HG02981 (cell line): ENCODE measurements at regions not wholly inside any gene's neighbourhood (a gene's known extent, or its start where the extent isn't known, plus 50 kb on each side); places are given as distances from the start of the nearest gene placed in this dataset.
"Not testable (repeated sequence)": the region's sequence is repeated elsewhere in the genome, so short reads cannot be mapped to it uniquely, and the experiment has no call there.

ENCODE experiments used
- ATAC-seq: cut with Tn5 transposase; IDR thresholded peaks from one replicate; pipeline ENCODE4 v1.9.1; 2021; ENCODE audit warnings: mild to moderate bottlenecking, moderate library complexity; ENCODE audit not compliant: unreplicated experiment

- ATAC-seq, result no peak
Measured at GRCh38 chr1:105072850-105073249, 1323.2 kb downstream of the AMY1C start.

- no peak for ATAC-seq
Measured at GRCh38 chr1:105073660-105074059, 1324.0 kb downstream of the AMY1C start.

DNA sequence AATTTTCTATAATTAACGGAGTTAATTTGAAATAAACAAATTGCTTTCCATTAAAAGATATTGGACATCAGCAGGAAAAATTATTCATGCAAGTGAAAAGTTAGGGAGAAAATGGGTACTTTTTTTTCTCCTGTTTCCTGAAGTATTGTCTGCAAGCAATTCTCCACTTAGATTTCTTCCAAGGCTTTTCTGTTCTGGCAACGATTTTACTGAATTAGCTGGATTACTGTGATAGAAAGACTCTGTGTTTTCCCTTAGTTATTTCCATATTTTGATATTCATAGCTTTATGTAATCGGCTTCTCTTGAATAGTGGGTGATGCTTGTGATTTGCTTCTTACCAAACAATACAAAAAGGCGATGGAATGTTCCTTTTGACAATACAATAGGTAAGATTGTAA is 1333.9 kb downstream of the AMY1C start:
- no peak for ATAC-seq

GRCh38 chr1:105087506-105087905 is 1337.8 kb downstream of the AMY1C start:
- no peak for ATAC-seq

DNA sequence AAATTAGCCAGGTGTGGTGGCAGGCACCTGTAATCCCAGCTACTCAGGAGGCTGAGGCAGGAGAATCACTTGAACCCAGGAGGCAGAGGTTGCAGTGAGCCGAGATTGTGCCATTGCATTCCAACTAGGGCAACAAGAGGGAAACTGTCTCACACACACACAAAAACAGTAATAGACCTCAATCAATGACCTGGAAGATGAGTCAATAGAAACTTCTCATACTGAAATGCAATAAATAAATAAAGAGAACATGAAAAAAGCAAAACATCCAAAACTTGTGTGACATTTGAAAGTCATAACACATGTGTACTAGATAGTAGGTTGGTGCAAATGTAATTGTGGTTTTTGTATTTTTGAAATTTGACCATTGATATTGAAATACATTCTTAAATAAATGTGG is 1338.5 kb downstream of the AMY1C start:
- no peak for ATAC-seq

DNA sequence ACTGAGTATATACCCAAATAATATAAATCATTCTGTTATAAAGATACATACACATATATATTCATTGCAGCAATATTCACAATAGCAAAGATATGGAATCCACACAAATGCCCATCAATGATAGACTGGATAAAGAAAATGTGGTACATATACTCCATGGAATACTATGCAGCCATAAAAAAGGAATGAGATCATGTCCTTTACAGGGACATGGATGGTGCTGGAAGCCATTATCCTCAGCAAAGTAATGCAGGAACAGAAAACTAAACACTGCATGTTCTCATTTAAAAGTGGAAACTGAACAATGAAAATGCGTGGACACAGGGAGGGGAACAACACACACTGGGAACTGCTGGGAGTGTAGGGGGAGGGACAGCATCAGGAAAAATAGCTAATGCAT is 1344.2 kb downstream of the AMY1C start:
- ATAC-seq, result not testable (repeated sequence)

- ATAC-seq, result no peak
Measured at GRCh38 chr1:105100102-105100501, 1350.4 kb downstream of the AMY1C start.

DNA sequence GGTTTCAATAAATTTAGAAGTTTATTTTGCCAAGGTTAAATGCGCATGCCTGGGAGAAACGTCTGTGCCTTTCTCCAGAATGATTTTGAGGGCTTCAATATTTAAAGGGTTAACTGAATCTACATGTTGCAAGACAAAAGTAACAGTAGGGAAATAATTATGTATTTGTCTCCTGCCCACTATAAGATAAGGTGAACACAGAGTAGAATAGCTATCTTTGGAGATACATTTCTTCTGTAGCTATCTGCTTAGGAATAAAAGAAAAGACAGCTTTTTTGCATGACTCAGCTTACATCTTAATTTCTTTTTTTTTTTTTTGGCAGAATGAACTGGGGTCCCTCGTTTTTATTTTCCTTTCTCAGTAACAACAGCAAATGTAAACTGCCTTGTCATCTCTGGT is 1351.6 kb downstream of the AMY1C start:
- ATAC-seq, result no peak

DNA sequence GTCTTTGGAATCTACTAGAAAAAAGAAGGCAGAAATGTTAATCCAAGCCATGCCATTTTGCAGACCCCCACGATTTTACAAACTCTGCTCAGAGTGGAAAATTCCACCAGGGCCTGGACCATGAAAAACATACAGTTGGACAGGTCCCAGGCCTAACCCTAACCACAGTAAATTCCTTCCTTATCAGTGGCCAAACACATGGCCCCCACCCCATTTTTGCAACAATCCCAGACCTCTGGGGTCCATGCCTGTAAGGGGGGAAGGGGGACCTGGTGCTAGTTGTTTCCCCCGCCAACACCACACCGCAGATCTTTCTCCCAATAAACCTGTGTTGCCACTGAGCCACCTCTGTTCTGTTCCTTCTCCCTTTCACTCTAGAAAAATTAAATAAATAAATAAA is 1352.7 kb downstream of the AMY1C start:
- ATAC-seq, result no peak

DNA sequence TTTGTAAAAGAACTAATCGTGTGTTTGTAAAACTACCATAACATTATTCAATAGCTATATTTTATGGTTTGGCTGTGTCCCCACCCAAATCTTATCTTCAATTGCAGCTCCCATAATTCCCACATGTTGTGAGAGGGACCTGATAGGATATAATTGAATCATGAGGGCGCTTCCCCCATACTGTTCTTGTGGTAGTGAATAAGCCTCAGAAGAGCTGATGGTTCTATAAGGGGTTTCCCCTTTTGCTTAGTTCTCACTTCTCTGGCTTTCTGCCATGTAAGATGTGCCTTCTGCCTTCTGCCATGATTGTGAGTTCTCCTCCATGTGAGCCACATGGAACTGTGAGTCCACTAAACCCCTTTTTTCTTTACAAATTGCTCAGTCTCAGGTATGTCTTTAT is 1372.3 kb downstream of the AMY1C start:
- ATAC-seq, result no peak

GRCh38 chr1:105137543-105138457 is 1388.1 kb downstream of the AMY1C start:
- ATAC-seq, result no peak

GRCh38 chr1:105138458-105138893 is 1388.8 kb downstream of the AMY1C start:
- no peak for ATAC-seq

- ATAC-seq, result no peak
Measured at GRCh38 chr1:105172788-105173187, 1423.1 kb downstream of the AMY1C start.

DNA sequence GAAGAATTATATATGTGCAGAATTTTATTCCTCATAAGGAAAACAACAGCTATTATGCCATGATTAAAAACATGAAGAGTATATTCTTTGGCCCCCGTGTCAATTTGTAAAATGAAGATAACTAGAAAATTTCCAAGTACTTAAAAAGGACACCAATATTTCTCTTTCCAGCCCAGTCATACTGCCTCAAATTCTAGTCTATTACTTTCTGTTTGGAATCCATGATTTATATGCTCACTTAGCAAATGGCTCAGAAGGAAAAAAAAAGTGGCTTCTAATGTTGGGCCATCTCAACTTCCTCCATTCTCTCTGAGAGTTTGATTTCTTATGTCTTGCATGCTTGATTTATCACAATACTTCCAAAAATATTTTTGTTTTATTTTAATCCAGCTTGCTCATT is 1431.1 kb downstream of the AMY1C start:
- no peak for ATAC-seq

- no peak for ATAC-seq
Measured at GRCh38 chr1:105204836-105205371, 1455.2 kb downstream of the AMY1C start.

GRCh38 chr1:105208581-105208980 is 1458.9 kb downstream of the AMY1C start:
- ATAC-seq, result no peak

- no peak for ATAC-seq
Measured at GRCh38 chr1:105210747-105211146, 1461.0 kb downstream of the AMY1C start.

DNA sequence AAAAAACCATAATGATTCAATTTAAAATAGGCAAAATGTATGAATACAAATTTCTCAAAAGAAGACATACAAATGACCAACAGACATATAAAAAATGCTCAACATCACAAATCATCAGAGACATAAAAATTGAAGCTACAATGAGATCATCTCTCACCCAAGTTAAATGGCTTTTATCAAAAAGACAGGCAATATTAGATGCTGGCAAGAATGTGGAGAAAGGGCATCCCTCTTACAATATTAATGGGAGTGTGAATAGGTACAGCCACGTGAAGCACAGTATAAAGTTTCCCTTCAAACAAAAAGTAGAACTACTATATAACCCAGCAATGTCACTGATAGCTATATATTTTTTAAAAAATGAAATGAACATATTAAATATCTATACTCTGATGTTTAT is 1481.7 kb downstream of the AMY1C start:
- no peak for ATAC-seq

DNA sequence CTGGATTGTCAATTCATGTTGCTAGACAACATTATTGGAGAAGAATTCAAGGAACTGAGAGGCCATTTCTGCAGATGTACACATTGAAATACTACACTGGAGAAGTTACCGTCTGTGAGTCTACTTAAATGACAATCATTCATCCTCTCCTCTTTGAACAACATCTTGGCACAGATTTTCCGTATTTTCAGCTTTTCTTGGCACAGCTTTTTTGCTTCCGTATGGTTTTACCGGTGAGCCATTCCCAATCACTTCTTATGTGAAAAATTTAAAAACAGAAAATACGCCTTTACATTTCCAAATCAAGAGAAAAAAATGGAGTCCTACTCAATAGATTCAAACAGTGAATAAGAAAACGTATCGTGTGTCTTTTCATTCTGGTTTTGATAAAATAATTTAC is 1493.7 kb downstream of the AMY1C start:
- no peak for ATAC-seq

GRCh38 chr1:105243969-105244368 is 1494.3 kb downstream of the AMY1C start:
- no peak for ATAC-seq

DNA sequence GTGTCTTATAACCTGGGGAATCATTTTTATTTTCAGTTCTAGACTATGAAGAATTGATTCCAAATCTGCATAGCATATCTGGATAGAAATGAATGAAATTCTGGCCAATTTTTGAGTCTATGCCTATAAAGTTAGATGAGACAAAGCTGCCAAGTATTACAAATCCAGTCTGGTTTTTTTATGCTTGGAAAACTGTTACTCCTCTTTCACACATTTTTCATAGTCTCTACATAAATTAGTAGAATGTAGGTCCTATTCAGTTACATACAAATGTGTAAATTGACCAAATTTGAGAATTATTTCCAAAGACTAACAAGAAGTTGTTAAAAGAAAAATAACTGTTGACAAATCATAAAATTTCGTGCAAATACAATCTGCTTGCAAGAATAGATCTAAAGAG is 1505.2 kb downstream of the AMY1C start:
- no peak for ATAC-seq

GRCh38 chr1:105260001-105260400 is 1510.3 kb downstream of the AMY1C start:
- no peak for ATAC-seq

GRCh38 chr1:105270966-105271365 is 1521.3 kb downstream of the AMY1C start:
- no peak for ATAC-seq
